Activated CD8-positive, alpha-beta memory T cell treated with anti-CD3 and anti-CD28 coated beads for 4 hours (primary cell): ENCODE measurements at regions not wholly inside any gene's neighbourhood (a gene's known extent, or its start where the extent isn't known, plus 50 kb on each side); places are given as distances from the start of the nearest gene placed in this dataset.

Experiments used
- DNase-seq, 2 donors: peaks; one replicate each; pipeline ENCODE4 v3.0.0-alpha.2; 2020; ENCODE audit warnings: low read depth in 2 of 2

DNA sequence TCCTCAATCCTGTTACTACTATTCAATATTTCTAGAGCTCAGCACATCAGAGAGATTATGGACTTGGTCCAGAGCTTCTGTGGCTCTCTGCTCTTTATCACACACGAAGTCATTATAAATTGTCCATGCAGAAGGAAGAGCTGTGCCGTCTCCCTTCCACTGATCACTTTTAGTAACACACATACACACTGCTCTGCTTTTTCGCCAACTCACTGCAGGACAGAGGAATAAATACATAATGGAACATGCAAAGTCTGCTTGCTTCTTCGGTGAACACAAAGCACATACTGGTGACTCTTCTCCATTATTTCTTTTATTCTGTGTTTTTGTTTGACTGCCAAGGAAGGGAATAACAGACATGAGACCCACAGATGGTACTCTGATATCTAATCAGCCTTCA lies 1000.0 kb upstream of the TENM4 start:
- no peak for DNase-seq

DNA sequence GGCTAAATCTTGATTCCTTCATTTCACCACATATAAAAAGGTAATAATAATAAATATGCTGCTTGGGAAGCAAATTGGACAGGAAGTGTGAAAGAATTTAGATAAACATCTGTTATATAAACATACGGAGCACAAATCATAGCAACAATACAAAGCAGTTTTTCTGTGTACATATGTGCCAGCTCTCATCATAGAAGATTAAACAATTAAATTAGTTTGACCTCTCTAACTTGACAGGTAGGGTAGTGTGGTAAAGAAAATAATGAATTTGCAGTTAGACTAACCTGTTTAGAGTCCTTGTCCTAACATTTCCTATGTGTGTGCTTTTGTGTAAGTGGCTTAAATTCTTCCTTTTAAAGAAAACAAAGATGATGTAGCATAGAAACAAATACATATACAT lies 995.7 kb upstream of the TENM4 start:
- DNase-seq, result no peak

DNA sequence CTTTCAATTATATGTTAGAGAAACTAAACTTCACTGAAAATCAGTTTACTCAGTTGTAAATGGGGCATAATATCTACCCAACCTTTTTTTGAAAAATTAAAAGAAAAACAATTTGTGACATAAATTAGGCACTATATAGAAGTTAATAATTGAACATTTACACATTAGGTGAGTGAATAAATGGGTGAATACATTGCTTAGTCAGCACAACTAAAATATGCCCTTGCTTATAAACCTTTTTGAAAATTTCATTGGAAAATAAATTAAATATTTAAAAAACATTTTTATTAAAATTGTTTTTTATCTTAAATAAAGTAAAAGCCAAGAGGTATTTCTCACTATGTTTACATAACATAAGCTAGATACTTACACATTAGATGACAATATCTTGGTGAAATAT lies 994.5 kb upstream of the TENM4 start:
- no peak for DNase-seq

DNA sequence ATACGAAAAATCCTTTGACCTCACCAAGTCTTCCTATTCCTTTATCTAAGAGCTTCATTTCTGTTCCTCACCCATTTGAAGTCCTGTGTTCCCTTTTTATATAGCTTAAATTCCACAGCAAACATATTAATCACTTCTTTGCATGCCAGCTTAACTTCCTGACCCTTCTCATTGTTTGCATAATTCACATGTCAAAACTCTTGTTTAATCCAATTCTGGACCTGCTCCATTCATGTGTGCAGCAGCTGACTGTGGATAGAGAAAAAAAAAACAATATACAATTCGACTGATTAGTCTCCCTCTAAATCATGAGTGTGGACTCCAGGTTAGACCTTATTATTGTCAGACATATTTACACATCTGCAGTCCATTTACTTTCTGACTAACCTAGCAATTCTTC lies 991.2 kb upstream of the TENM4 start:
- no peak for DNase-seq

DNA sequence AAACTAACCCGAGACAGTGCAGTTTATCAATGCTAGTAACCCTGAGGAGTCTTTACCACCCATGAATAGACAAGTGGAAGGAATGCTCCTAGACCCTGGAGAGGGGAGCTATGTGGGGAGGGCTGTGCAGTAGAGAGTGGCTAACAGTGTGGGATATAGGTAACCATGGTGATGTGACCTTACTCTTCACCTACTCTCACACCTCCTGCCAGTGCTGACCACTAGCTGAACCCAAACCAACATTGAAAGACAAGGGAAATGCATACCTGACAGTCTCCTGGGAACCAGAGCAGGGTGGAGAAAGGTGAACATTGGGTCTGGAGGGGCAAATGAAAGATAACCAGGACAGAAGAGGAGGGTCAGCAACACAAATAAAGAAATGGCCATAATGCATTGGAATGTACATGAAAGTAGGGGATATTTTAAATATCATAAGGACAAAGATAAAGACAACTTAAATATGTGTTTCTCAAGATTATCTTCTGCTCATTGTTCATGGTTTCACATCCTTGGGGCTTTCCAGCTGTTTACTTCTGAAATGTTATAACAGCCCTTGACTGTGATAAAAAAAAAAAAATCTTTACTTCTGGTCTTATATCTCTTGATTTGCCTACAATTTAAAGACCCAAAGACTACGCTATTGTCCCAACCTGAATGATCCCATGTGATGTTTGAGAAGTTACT lies 983.3 kb upstream of the TENM4 start:
- DNase-seq, result no peak

DNA sequence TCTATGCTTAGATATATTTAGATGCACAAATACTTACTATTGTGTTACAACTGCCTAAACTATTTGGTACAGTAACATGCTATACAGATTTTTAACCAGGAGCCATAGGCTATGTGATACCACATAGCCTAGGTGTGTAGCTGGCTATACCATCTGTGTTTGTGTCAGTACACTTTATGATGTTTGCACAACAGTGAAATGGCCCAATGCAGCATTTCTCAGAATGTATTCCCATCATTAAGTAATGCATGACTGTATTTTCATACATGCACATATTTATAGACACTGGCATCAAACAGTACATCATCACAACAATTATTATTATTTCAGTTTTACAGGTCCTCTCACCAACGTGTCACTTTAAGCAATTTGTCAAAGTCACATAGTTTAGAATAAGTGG lies 979.5 kb upstream of the TENM4 start:
- no peak for DNase-seq

DNA sequence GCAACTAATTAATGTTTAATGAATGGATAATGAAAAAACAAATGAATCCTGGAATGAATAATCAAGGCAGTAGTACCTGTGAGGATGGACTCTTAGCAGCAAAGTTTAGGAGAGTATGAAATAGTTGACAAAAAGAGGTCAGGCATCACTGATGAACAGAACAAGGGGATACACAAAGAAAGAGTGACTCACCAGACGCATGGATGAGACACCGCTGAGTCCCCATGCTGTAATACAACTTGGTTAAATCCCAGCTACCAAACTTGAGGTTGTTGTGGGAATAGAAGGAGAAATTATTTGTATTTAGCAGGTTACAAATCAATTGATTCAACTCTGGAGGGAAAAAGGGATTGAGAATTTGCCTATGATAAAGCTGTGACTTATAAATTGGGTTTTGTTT lies 976.9 kb upstream of the TENM4 start:
- DNase-seq, result no peak

DNA sequence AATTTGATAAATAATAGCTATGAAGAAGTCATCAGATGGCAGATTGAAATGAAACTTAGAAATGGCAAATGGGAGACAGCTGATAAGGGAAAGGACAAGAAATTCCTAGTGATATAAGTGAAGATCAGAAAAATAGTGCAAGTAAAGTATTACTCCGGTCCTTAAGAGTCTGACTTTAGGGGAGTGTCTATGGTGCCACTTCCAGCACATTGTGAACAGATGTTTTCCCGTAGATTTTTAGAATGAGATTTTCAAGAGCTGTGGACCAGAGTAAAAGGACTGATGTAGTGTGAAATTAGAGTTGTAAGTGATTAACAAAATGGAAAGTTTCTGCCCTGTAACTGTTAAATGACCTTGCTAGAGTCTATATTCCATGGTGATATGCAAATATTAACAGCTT lies 974.8 kb upstream of the TENM4 start:
- no peak for DNase-seq

DNA sequence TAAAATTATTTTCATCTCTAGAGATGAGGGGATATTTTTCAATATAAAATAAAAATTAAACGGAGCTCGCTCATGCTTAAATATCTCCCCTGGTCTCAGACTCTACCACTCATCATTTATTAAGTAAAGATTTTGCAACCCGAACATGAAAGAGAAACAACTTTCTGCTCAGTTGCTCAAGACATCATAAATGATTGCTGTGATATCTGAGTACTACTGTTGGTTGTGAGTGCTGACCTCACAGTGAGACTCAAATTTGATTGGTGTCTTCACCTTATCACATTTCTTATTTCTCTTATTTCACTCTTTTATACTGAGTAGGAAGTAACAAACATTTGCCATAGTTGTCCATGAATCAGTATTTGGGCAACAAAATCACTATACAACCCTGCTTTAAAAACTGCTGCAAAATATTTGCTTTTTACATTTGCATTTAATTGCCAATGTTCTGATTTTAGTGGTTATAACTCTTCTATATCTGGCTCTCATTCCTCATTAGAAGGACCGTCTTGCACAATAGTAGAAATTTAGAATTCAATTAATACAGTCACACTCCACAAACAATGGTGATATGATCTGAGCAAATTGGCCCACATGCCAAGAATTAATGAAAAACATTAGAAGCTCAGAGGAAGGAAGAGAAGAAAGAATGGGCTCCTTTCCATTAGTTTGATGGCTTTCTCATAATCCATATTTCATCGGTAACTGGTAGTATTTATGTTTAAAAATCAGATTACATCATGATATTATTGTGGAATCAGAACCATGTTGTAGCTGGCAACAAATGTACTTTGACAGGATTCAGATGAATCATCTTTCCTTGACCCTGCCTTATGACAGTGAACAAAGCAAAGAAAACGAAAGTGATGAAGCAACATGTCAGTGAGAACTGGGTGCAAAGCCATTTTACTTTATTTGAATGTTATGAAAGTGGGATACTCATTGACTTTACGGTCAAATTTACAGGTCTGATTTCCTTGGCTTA lies 973.6 kb upstream of the TENM4 start:
- no peak for DNase-seq

DNA sequence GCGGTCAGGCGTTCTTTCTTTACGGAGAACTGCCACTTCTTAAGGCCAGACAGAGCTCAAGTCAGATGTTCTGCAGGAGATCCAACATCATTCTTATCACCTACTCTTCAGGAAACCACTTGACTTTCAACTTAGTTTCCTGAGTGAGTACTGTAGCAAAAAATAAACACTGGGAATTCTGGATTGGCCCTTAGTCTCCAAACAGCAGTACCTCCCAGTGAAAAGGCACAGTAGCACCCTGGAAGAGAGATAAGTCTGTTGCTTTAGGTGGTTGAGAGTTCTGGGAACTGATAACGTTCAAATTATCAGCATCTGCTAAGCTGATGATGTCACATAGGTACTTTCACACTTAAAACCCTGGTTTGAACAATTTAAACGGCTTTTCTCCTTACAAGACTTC lies 971.8 kb upstream of the TENM4 start:
- no peak for DNase-seq

DNA sequence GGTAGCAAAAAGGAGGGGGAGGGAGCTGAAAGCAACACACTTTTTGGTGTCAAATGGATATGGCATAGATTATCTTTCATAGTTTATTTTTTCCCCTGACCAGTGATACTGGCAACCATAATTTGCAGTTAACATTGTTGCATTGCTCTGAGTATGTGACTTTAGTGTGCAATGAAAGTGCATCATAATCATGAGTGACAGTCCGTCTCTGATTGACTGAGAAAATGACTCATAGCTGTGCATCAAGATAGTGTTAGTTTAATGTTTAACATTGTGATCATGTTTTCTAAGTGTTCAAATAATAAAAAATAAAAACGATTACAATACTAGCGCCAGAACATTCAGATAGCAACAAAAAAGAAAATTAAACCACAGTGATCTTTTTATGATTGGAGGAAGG lies 952.4 kb upstream of the TENM4 start:
- DNase-seq, result no peak

DNA sequence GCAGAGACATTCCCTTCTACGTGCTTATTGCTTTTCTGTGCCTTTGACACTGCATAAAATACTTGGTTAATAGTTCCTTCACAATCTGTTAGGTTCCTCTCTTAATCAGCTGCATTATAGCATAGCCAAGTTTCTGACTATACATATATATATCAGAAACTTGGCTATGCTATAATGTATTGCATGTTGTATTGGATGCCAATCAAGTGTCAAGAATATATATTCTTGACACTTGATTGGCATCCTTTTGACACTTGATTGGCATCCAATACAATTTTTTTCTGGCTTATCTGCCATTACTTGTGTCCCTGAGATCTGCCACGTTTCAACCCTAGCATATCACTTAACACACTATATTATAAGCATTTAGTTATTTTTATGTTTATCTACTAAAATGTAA lies 949.7 kb upstream of the TENM4 start:
- no peak for DNase-seq

DNA sequence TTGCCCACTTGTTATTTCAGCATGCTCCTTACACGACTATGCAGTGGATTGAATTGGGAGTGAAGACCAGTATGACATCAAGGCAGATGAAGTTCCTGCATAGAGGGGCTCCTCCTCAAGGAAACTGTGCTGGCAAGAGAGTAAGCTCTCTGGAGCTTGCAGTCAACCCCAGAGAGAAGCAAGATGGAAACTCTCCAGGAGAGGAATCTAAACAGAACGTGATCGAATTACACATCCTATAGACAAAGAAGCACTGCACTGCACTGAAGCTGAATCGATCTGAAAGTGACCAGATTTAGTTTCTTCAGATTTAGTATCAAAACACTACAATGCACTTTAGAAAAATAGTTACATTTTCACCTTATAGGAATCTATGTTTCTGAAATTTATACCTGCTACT lies 947.7 kb upstream of the TENM4 start:
- DNase-seq, result no peak

DNA sequence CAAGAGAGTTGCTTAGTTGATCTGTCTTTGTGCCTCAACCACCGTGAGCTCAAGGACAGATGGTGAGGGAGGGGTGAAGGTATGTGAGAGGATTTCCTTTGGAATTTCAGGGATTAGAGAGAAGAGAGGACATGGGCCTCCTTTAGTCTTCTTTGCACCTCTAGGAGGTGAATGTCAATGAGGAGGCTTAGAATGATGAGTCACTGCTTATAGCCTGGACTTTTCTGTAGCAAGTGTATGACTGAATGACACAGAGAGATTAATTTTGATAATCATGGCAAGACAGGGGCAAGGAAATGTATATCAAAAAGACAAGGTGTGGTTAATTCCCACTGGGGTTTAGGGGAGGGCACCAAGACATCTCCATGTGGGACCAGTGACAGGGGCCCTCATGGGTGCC lies 947.3 kb upstream of the TENM4 start:
- DNase-seq, result no peak

DNA sequence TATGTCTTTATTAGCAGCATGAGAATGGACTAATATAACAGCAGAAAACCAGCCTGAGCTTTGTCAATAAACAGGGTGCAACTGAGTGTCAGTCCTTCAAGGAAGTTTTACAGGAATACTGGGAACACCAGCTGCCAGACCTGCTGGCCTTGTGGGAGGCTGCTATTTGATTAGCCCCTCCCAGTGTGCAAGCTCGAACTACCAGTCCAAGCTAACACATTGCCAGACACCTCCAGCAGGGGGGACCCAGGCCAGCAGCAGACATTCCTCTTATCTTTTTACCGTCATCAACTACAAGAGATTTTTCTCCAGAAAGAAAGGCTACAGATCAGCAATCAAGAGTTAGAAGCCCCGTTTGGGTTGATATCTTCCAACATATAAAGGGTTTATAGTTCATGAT lies 942.8 kb upstream of the TENM4 start:
- no peak for DNase-seq

DNA sequence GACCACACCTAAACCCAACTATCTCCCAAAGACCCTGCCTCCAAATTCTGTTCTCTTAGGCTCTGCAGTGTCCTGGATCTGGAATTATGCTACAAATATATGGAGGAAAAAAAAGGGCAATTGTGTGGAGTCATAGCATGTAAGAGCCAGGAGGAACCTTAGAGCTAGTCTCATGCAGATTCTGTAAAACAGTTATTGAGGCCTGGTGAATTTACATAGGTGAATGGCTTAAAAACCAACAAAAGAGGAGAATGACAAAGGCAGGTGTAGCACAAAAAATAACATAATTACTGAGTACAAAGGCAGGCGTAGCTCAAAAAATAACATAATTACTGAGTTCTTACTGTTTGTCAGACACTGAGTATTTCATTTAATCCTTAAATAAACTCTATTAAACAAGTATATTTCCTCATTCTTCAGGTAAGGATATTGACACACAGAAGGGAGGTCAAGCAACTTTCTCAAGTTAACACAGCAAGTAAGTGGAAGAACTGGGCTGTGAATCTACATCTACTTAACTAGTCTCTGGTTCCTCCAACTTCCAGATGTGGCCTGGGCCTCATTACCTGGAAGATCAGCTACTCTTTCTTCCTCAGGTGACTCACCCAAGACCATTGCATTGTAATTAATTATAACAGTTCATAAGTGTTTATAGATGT lies 938.9 kb upstream of the TENM4 start:
- no peak for DNase-seq

DNA sequence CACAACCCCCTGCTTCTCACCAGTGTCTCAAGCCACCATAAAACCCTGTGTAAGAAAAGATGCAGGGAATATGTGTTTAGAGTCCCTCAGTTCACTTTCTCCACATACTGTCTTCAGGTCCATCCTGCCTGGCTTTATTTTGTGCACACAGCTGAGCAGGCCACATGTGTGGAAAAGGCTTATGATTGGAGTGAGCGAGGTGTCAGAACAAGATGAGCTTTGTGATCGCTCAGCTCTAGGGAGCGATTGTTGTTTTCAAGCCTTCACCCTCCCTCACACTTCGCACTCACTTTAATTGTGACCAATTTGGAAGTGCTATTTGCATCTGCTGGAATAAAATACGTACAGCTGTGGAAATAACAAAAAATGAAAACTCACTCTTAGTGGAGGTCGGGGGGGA lies 931.1 kb upstream of the TENM4 start:
- no peak for DNase-seq

DNA sequence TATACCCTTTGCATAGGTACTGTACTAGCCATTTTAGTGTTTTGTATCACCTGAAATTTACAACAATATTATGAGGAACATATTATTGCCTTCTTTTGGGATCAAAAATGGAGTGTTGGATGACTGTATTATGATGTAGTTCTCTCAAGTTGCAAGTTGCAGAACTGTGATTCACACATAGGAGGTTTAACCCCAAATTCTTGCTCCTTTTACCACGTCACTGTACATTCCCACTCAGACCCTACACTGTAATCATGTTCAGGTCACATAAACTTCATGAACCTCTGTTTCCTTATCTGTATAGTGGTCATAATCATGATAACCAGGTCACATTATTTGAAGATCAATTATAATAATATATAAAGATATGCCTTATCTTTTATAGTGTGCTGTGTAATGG lies 925.1 kb upstream of the TENM4 start:
- DNase-seq, result no peak

DNA sequence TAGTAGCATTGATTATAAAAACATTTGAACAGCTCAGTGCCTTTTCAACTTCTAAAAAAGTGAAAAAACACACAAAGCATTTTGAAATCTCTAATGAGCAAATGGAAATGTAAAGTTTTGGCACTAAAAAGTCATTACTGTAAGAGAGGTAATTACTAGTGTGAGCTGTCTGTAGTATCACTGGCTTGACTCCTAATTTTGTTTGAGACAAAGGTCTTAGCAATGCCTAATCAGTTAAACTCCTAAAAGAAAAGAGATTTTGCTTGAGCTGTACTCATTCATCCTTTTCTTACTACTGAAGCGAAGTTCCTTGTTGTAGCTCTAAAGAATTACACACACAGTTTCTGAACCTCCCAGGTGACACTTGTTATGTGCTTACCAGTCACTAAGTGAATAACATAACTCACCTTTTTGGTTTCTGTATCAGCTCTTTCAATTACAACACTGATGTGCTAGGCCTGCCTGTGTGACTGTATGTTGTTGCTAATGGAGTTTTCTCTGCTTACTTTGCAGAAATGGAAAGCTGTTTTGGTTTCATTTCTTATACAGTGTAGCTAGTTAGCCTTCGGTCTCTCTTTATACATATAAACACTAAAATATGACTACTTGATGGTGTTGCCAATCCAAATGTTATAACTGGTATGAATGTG lies 924.4 kb upstream of the TENM4 start:
- DNase-seq, result no peak

DNA sequence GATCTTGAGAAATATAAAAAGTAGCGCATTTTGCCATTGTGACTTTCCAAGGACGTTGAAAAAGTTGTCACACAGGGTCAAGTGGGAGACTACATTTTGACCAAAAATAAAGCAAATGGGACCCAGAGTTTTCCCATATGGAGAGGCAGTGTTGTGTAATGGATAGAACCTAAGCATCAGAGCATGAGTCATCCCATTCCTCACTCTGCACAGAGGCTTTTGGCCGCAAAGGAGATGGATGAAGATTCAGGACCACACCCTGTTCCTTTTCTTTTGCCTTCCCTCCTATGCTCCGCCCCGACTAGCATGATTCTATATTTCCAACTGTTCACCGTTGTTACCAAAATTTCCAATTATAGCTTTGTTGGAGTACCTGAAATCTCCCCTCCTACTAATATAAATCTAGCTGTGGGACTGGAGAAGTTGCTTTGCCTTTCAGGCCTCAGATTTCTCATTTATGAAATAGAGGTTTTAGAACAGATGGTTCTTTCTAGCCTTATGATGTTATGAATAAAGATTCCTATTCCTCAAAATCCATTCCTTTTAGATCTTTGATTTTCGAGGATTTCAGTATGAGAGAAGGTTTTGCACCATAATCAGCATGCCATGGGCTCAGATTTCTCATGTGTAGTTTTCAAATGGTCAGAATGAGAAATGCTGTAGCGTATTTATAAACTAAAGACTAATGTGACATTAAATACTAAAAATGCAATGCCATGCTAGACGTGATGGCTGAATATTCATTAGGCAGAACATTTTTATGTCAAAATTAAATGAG lies 921.9 kb upstream of the TENM4 start:
- no peak for DNase-seq

DNA sequence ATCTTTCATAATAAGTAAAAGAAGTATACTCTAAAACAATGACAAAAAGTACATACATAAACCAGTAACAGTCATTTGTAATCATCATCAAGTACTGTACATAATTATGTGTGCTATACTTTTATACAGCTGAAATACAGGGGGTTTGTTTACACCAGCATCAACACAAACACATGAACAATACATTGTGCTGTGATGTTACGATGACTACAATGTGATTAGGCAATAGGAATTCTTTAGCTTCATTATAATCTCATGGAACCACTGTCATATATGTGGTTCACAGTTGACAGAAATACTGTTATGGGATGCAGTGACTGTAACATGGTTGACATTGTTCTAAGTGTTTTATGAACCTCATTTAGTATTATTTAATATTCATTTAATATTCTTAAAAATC lies 914.4 kb upstream of the TENM4 start:
- DNase-seq, result no peak

DNA sequence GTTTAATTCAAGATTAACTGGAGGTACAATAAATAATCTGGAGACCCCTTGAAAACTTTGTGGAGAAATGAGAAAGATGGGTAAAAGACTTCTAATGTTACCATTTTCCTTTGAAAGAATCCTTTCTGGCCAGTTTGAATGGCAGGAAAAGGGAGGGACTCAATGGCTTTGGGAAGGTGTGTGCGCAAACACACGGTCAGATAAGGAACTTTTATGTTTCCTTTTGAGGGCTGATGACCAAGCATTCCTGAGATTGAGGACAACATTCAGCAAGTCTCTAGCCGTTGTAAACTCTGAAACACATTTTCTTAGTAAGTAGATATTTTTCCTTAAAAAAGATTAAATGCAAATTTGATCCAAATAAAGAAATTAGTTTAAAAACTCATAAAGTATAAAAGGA lies 909.7 kb upstream of the TENM4 start:
- DNase-seq, result no peak
